Amniotic stem cell (primary cell): ENCODE measurements at regions not wholly inside any gene's neighbourhood (a gene's known extent, or its start where the extent isn't known, plus 50 kb on each side); places are given as distances from the start of the nearest gene placed in this dataset.

ENCODE experiments used
- DNase-seq: peaks from one replicate; lab custom pipeline; 2025; lab: John Stamatoyannopoulos, UW

- no peak for DNase-seq
Observed at GRCh38 chr9:108676355-108676754, 179.4 kb downstream of the ACTL7B start.

DNA sequence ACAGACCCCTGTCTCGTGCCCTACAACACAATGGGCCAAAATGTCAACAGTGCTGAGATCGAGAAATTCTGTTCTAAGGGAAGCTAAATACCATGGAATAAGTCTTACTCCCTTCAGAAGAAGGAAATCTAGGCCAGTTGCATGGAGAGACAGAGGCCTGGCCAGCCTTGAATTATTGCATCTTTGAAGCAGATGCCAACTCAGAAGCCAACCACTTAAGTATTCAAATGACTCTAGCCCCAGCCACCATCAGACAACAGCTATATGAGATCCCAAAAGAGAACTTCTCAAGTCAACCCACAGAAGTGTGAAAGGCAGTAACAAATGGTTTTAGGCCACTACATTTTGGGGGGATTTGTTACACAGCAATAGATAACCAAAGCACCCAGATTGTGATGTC is 180.1 kb downstream of the ACTL7B start:
- no peak for DNase-seq

- DNase-seq: no peak
Observed at GRCh38 chr9:108674766-108675530, 180.8 kb downstream of the ACTL7B start.

DNA sequence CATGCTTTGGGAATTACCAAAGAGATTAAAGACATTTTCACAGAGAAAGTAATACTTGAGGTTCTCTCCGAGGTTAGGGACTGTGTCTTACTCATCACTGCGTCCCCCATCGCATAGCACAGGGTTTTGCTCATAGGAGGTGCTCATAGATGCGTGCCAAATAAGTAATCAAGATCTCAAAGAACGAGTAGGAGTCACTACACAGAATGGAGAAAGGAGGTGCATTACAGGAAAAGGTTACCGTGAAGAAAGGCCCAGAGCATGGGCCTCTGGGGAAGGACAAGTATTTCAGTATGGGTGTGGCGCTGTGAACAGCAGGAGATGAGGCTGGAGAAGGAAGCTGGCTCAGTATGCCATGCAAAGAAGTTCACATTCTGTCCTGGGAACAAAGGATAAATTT is 182.4 kb downstream of the ACTL7B start:
- no peak for DNase-seq

- DNase-seq: no peak
Observed at GRCh38 chr9:108672475-108673190, 183.2 kb downstream of the ACTL7B start.

GRCh38 chr9:108671794-108672193 is 184.0 kb downstream of the ACTL7B start:
- DNase-seq: no peak

- DNase-seq: no peak
Observed at GRCh38 chr9:108671176-108671575, 184.6 kb downstream of the ACTL7B start.

GRCh38 chr9:108668938-108669335 is 186.8 kb downstream of the ACTL7B start:
- DNase-seq: no peak

DNA sequence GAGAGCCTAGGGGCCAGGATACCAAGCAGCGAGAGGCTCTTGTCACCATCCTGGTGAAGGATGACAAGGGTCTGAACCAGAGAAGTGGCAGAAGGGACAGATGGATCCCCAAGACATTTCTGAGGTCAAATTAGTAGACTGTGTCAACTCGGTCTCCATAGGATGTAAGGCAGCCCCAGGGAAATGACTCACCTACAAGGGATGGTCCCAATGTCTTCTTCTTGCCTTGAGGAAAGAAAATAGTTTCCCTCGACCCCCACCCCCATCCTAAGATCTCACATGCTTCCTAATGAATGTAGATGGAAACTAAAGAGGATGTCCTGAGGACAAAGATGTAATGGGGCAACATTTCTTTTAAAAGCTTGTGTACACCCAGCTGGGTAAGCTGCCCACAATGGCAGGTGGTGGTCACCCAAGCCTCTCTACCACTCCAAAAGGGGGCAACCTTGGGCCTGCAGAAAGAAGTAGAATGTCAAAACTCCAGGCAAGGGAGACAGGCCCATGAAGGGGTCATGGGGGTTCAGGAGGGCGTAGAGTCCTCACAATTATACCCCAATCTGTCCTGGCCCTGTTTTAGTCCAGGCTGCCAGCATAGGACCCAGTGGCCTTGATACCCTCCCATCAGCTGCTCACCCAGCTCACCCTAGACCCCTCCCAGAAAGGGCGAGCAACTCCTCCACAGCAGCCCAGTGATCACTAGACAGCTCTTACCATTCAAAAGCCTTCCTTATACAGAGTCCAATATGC is 187.4 kb downstream of the ACTL7B start:
- DNase-seq: no peak

- DNase-seq: no peak
Observed at GRCh38 chr9:108666240-108666784, 189.5 kb downstream of the ACTL7B start.

DNA sequence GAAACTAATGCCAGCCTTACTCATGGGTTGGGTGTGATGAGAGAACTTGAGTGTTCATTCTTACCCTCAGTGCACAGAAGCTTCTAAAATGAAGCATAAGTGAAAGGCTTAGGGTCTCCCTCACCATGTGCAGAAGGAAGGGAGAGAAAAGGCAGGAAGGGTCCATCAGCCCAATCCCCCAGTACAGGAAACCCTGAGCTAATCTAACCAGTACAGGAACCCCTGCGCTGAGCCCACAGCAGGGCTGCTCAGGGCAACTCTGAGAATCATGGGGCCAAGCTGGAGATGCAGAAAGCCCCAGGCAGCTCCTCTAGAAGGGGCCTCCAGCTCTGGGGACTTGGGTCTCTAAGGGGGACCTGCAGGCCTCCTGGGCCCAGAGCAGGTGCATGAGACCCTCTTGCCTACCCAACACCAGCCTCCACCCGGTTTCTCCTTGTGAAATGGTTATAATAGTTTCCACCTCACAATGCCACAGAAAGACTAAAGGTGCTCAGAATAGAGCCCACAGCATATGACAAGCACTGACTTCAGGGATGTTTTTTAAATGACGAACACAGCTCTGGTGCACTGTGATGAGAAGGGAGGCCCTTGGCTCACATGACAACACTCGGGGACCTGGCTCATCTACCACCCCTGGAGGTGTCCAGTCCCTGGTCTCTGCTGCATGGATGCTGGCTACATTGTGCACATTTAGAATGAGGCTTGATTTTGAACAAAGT is 190.1 kb downstream of the ACTL7B start:
- DNase-seq: no peak

DNA sequence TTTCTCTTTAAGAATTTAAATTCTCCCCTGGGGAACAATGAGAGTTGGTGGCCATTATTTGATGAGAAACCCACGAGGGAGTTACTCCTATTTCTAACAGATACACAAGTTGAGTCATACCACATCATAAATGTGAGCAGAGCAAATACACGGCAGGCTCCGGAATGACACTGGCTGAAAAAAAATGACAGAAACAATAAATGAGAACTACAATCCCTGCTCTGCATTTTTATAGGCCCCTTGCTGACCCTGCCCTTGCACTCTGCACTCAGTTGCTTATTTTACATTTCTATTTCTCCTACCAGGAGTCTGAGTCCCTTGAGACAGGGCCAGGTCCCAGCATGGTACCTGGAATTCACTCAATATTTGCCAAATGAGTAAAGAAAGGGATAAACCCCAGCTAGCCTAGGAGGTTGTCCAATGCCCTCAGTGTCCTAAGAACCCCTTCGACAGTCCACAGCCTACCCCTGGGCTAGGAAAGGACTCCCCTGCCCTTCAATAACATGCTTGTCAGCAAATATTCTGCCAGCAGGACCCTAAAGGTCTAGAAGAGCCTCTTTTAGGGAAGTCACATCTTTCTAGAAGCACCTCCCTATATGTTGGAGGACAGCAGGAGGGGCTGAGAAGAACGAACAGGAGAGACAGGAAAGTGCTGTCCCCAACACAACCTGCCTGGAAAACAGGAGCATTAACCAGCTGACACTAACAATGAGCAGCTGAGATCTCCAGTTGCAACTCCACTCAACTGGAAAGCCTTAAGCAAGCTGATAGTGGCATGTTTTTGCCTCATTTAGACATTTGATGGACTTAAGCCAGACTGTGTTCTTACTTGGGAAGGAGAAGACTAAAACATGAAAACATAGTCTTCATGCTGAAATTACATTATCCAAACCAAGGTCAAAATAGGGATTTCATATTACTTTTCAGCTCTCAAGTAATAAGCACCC is 191.2 kb downstream of the ACTL7B start:
- no peak for DNase-seq

GRCh38 chr9:108663422-108663821 is 192.4 kb downstream of the ACTL7B start:
- no peak for DNase-seq

GRCh38 chr9:108662956-108663355 is 192.8 kb downstream of the ACTL7B start:
- DNase-seq: no peak

DNA sequence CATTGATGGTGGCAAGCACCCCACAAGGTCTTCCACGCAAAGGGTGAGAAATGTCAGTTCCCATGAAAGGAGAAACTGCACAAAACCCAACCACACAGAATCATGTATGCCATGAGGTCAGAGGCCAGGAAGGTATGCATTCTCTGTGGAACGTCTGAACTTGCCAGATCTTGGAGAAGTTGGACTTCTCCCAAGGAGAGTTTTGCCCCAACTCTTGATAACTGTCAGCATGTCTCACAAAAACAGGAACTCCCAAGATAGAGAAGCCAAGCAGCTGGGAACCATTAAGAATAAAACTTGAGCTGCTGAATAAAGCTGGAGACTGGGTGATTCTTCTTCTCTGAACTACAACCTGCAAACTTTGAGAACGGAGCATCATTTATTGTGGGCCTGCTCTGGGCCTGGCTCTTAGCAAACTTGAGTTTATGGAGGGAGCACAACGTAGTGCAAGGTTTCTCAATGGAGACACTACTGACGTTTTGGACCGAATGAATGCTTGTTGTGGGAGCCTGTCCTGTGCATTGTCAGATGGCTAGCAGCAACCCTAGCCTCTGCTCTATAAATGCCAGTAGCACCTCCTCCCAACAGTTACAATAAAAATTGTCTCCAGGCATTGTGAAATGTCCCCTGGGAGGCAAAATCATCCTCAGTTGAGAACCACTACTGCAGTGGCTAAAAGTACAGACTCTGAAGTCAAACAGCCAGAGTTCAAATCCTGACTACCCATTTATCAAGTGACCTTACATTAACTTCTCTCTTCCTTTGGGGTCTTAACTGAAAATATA is 193.5 kb downstream of the ACTL7B start:
- DNase-seq: no peak

- DNase-seq: no peak
Observed at GRCh38 chr9:108656566-108656965, 199.2 kb downstream of the ACTL7B start.

GRCh38 chr9:108655818-108656217 is 200.0 kb downstream of the ACTL7B start:
- DNase-seq: no peak

DNA sequence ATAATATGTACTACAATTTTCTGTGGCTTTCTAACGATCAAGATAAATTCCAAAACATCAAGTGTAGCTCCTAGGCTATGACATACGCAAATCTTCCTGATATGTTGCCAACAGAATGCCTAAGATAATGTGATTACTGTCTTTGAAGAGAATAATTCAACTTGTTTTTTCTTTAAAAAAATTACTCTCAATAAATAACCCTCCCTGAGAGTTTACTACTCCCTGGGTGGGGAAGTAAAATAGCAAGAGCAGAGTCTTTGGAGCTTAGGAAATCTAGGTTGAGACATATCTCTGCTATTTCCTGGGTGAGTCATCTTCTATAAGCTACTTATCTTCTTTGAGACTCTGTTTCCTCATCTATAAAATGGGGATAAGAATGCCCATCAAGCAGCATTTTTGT is 201.2 kb downstream of the ACTL7B start:
- DNase-seq: no peak

DNA sequence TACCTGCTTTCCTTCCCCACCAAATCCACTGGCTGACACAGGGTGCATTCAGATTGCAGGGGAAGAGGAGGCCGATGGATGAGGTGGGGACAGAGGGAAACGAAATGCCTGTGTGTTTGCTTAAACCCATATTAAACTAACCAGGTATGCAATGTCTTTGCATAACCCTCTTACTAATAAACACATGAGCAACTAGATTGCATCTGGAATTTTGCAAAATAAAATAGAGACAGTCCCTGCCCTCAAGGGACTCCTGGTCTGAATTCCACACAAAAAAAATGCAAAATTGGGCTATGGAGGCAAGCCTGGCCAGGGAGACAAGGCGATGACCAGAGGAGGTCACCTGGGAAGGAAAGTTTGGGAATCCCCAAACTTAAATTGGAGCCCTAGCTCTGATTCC is 202.9 kb downstream of the ACTL7B start:
- DNase-seq: no peak

- no peak for DNase-seq
Observed at GRCh38 chr9:108650826-108651225, 205.0 kb downstream of the ACTL7B start.
